Umbilical cord (tissue), 1 donor: ENCODE measurements at regions not wholly inside any gene's neighbourhood (a gene's known extent, or its start where the extent isn't known, plus 50 kb on each side); places are given as distances from the start of the nearest gene placed in this dataset.
A peak's percentile ranks its signal among the peaks of the same experiment; 100 is the strongest.
"Not testable (repeated sequence)": the region's sequence is repeated elsewhere in the genome, so short reads cannot be mapped to it uniquely, and the experiment has no call there.

Experiments used
- DNase-seq: peaks from one replicate; pipeline ENCODE4 v3.0.0-alpha.2; 2015; ENCODE audit warnings: low spot score

DNA sequence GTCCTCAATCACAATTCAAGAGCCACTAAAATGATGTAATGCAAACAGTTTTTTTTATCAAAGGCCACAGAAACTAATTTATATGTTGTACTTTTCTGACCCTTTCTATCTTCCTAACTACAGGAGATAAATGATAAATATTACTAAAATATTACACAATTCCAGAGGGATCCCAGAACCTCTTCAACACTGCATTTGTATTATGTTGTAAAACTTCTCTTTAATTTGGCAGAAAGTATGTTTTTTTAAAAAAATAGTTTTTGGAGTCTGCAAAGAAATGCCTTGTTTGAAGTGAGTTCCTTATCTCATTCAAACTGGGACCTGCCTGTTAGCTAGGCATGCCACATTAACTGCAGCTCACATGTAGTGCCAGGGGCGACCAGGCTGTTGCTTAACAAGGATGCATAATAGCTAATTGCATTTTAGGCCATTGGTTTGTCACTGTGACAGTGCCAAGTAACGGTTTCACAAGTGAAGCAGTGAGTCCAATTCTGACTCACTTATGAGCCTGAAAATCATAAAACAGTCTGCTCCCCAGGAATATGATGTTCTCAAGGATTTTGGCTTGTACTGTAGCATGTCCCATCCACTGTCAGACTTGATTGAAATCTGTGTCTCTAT is 266.9 kb downstream of the KTN1 start:
- DNase-seq: peak; percentile 55

DNA sequence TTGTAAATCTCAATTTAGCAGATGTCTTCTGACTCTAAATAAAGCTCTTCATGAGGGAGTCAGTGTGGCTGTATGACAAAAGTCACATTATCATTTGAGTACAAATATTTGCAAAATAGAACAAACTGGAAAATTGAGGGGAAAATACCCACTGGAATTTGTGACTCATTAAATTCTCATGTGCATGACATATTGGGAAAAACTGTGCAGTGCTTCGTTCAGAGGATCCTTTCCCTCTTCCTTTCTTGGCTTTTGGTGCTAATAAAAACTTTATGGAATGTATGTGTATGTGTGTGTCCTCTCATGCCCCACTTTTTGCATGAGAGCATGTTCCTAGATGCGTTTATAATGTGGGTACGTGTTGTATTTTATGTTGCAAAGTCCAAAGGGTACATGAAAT is 267.8 kb downstream of the KTN1 start:
- DNase-seq: peak; percentile 26

DNA sequence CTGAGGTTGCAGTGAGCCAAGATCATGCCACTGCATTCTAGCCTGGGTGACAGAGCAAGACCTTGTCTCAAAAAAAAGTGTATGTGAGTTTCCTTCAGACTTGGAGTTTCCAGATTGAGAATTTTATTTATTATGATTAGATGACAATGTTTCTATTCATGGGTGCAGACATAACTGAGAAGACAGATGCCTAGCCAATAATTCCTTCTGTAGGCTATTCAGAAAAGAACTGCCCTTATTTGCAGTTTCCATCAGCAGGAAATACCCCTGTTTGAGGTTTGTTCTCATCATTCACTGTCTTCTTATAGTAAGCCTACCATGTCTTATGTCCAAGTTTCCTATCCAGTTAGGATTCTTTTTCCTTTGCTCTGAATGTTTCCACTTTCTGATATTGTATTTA is 269.0 kb downstream of the KTN1 start:
- DNase-seq: no peak

DNA sequence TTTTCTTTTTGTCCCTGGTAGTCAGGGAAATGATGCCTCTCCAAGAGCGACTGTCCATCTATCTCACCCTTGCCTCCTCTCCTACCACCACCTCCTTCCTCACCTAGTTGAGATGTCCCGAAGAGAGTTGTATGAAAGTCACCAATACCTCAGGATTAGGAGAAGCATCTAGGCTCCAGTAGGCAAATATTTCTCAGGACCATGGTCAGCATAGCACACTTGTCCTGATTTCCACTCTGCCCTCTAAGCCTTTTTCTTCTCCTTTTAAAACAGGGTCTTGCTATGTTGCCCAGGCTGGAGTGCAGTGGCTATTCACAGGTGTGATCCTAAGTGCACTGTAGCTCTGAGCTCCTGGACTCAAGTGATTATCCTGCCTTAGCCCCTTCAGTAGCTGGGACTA is 268.4 kb upstream of the PELI2 start:
- no peak for DNase-seq

DNA sequence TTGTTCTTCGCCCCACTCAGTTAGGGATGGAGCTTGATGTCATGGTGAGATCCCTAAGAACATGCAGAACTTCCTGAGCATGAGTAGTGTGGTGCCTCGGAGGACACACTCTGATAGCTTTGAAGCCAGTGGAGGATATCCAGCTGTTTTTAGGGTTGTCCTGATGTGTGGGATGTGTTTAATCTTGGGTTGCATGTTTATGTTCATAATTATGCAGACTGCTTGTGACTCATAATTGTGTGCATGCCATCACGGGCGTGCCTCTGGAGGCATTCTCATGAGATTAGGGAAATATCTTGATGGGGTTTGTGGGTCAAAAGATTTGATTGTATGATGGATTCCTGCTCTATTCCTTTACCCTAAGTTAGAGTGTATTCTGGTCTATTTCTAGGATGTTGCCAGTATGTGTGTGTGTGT is 267.4 kb upstream of the PELI2 start:
- DNase-seq: peak; percentile 79

DNA sequence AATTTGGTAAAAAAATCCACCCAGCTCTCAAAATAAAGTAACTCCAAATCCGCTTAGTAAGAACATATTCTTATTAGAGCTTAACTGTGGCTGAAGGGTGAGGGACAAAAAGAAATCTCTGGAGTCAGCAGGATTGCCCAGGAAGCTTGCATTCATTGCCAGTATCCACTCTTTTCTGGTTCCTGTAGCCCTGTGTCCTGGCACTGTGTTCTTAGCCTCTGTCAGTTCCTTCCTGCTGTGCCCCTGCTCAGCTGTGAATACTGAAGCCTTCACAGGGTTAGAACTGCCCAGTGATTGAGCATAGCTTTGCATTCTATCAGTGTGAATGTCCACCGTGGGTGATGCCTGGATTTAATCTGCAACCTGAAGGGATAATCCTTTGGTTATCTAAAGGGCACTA is 266.9 kb upstream of the PELI2 start:
- no peak for DNase-seq

DNA sequence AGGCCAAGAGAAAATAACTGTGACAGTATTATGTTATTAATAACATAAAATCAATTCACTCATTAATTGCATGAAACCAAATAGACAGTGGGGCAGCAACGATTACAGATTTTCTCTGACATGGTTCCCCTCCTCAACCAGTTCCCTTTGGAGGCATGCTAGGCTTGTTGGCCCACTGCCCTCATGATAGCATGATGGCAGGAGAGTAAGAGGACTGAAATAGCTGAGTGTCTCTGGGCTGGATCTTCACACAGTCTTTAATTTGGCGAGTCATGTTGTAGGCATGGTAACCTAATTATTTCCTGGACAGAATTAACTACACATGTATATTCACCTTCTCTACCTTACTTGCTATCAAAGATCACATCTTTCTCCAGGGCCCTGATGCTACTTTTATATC is 266.2 kb upstream of the PELI2 start:
- DNase-seq: no peak

DNA sequence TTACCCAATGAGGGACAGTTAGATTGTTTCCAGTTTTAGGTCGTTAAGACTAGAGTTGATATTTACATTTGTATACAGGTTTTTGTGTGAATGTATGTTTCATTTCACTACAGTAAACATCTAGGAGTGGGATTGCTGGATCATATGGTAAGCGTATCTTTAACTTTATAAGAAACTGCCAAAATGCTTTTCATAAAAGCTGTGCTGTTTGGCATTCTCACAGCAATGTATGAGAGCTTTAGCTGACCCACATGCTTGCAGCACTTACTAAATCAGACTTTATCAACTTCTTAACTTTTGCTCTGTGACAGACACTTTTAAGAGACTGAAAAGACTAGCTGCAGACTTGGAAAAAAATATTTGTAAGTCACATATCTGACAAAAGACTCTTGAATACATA is 262.5 kb upstream of the PELI2 start:
- DNase-seq: peak; percentile 84

DNA sequence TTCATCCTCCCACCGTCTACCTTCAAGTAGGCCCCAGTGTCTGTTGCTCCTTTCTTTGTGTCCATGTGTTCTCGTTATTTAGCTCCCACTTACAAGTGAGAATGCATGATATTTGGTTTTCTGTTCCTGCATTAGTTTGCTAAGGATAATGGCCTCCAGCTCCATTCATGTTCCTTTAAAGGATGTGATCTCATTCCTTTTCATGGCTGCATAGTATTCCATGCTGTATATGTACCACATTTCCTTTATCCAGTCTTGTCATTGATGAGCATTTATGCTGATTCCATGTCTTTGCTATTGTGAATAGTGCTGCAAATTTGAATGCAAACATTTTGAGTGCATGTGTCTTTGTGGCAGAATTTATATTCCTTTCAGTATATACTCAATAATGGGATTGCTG is 259.6 kb upstream of the PELI2 start:
- no peak for DNase-seq

DNA sequence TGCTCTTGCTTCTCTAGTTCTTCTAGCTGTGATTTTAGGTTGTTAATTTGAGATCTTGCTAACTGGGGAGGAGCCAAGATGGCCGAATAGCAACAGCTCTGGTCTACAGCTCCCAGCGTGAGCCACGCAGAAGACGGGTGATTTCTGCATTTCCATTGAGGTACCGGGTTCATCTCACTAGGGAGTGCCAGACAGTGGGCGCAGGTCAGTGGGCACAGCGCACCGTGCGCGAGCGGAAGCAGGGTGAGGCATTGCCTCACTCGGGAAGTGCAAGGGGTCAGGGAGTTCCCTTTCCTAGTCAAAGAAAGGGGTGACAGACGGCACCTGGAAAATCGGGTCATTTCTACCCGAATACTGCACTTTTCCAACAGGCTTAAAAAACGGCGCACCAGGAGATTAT is 256.6 kb upstream of the PELI2 start:
- not testable (repeated sequence) for DNase-seq

DNA sequence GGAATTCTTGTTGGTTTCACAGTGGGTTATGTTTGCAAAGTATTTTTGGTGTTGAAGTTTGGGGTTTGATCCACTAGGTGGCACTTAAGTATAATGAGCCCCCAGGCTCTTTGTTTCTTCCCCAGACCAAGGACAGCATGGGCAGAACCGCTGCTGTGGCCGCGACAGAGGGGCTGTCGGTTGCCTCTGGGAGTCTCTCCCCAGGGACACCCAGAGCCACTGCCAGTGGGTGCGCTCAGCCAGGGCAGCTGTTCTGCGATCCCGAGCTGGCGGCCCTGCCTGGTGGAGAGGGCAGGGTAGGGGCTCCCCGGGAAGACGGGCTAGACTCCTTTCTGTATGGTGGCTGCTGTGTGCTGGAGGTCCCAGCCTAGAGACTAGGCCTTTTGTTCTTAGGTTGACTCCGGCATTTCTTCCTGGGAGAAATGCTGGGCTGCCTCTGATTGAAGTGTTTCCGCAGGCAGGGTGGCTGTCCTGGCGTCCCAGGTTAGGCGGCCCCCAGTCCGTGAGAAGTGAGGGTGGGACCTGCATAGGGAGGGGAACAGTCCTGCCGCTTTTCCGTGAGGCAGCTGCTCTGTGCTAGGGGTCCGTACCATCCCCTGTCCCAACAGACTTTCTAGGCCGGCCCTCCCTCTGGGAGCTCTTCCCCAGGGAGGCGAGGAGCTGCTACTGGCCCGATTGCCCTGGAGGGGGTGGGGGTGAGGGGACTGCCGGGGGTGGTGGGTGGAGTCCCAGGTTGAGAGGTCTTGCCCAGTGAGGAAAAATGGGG is 253.1 kb upstream of the PELI2 start:
- DNase-seq: no peak

DNA sequence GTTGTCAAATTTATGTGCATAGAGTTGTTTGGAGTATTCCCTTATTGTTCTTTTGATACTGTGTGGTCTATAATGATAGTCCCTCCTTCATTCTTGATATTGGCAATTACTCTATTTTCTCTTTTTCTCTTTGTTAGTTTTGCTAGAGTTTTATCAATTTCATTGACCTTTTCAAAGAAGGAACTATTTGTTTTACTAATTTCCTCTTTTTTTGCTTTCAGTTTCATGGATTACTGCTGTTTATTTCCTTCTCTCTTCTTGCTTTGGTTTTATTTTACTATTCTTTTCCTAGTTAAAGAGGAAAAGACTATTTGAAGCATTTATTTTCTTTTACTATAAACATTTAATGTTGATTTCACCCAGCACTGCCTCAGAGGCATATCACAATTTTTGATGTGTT is 250.9 kb upstream of the PELI2 start:
- no peak for DNase-seq

DNA sequence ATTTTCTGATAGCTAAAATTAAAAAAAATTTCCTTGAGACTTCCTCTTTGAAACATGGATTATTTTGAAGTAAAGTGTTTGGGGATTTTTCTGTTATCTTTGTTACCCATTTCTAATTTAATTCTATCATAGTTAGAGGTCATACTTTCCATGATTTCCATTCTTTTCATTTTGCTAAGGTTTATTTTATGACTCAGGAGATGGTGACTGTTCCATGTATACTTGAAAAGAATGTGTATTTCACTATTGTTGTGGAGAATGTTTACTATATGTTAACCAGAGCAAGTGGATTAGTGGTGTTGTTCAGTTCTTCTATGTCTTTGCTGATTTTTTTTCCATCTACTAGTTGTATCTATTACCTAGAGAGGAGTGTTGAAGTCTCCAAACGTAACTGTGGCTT is 250.5 kb upstream of the PELI2 start:
- DNase-seq: no peak

DNA sequence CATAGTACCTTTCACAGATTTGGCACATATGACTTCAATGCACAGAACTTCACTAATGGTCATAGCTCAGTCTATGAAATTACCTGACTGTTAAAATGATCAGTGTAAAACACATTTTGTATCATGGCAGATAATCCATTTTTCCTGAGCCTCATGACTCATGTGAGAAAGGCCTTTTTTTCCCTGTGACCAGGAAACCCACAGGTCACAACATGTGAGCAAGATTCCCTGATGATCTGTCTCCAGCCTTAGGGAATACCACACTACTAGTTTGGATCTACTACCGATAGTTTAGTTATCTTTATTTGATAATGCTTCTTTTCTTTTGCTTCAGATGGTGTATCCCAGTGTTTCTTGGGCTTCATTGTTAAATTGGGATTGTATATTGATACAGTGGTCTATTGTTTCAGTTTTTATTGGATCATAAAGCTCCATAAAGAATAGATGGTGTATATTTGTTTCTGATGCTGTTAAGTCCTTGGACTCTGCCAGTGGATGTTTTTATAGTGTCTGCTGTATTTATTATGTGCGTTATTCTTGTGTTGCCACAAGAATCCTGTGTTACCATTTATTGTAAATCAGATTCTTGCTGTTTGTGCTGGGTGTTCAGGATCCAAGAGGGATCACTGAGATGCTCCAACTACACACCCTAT is 248.7 kb upstream of the PELI2 start:
- DNase-seq: no peak

DNA sequence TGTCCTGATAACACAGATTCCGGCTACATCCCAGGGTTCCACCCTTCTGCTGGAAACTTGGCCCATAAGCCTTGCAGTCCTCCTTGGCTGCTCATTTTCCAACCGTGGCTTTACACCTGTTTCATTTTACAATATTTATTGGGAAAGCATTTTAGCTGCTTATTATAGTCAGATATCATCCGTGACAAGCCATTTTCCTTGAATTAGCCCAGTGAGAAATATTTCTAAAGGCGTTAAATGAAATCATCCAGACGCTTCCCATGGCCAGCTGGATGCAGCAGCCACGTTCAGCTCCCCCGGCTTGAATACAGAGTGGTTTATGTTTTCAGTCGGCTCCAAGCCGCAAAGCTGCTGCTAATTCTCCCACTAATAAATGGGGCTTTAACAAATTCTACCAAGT is 245.0 kb upstream of the PELI2 start:
- DNase-seq: no peak

DNA sequence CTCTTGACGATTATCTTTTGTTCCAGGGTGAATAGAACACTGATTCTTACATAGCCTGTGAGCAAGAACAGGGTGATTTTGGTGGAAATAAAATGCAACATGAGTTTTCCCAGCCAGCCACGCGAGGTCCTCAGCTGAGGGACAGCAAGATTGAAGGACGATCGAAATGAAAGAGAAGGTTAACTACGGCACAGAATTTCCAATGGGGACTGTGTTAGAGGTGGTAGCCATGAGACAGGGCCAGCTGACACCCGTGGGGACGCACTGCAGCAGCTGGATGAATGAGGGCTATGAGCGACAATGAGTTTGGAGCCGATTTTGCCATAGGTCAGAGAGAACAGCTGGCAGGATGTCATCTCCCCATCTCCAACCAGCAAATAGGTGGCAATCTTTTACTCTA is 243.4 kb upstream of the PELI2 start:
- no peak for DNase-seq

DNA sequence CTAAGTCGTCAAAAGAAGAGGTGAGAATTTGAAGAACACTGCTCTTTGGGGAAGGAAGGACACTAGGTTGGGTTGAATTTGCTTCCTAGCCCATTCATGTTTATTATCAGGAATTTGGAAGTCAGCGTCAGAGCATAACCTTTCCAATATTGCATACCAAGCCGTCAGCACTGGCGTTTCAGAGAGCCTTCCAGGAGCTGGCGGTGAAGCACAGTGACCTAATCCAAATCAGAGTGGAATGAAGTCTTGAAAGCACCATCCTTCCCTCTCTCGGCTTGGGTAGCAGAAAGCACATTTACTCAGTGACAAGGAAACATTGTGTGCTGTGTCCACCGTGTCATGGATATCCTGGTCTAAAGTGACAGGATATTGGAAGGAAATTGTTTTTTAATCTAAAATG is 240.3 kb upstream of the PELI2 start:
- DNase-seq: no peak

DNA sequence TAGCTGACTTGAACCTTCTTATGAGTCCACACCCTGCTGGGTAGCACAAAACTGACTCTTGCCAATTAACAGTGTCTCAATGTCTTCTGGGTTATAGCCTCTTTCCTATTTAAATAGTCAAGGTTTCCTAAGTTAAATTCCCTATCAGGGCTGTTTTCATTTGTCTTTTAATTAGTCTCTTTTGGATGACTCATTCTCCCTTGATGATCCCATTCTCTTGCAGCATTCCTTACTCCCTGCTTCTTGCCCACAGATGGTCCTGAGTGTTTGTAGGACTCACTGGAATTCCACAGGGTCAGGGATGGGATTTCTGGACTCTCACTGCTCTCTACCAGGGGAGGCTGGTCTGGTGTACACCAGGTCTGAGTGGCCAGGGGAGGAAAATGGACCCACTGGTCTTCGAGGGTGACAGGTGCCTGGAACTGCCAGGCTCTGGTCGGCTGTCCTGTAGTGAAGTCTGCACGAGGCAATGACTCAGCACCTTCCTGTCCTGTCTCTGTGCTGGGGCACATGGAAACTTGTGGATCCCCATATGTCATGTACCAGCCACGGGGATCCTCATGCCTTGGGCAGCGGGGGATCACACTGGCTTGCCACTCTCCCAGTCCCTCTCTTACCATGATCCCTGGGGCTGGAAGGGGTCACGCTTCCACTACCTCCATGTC is 236.5 kb upstream of the PELI2 start:
- no peak for DNase-seq

DNA sequence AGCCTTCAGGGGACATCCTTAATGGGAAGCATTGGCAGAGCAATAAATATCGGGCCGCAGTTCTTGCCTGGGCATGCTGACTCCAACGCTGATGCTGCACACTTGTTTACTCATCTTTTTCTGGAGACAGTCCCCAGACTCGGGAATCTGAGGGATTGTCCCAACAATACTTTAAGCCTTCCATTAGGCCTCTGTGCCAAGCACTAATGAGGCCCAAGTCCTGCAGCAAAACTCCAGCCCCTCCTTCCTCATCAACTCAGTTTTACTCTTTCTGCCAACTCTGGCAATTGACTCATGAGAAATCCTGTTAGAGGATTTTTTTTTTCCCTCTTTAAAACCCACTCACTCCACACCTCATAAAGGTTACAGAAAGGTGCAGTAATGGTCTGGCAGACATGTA is 233.4 kb upstream of the PELI2 start:
- DNase-seq: peak; percentile 42

DNA sequence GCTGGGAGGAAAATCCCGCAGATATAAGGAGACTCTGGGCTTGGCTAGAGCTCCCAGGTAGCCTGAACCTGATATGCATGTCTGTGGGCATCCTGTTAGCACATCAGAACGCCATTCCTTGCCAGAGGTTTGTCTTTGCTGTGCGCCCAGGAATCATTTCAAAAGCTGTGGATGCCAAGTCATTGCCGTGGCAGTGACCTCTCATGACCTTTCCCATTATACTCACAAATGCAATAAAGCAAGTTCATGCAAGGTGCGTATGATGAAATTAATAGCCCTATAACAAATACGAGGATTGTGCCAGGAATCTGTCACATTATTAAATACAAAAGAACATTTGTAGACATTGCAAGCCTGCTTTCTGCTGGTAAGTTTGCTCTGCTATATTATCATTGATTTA is 229.1 kb upstream of the PELI2 start:
- no peak for DNase-seq

DNA sequence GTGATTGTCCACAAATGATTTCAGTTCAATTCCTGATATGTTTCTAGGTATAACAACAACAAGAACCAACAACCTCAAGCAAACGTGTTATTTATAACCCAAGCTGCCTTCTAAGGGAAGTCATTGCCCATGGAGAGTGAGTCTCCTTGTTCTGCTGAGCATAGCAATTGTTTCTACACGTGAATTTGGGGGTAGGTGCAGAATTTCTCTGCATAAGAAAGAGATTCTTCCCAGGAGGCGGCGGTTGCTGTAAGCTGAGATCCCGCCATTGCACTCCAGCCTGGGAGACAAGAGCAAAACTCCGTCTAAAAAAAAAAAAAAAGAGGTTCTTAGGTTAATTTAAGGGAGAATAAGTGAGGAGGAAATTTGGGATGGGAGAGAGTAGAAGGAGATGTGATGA is 226.5 kb upstream of the PELI2 start:
- DNase-seq: no peak

DNA sequence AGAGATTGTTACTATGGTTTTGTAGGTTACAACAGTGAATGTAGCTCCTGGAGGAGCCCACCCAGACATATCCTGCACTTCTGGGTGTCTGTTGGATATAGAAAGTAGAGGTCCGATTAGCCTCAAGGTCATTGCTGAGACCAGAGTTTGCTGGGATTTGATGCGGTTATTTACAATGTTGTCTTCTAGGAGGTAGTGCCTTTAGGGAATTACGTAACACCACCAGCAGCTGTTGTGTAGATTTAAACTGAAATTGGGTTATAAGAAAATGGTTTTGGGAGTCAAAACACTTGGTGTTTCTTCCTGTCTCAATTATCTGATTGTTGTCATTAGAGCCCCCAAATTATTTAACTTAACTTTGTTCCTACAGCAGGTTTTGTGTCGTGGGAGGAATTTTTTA is 225.3 kb upstream of the PELI2 start:
- DNase-seq: no peak

DNA sequence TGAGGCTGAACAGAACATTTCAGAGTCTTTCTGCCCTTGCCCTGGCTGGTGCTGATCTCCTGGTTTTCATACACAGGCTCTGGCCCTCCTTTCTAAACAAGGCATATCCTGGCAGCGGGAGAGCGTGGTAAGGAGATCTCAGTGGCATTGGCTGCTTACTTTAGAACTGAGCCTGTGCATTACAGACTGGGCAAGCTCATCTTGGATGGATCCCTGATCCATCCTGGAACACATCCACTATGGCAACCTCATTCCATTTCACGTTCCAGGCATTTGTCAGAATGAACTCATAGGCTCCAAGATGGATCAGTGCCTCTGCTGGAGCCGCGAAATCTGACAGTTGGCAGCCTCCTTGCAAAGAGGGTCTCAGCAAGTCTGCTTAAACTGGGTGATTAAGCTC is 224.5 kb upstream of the PELI2 start:
- DNase-seq: no peak
